Glutamatergic neuron (in vitro differentiated cells): ENCODE measurements at regions not wholly inside any gene's neighbourhood (a gene's known extent, or its start where the extent isn't known, plus 50 kb on each side); places are given as distances from the start of the nearest gene placed in this dataset.

ENCODE experiments used
- DNase-seq: peaks from one replicate; pipeline ENCODE4 v3.0.0; 2022
- H3K27ac Mint-ChIP-seq: one replicate; pipeline ENCODE4 v1.8.0; 2020; ENCODE audit warnings: mild to moderate bottlenecking, mixed read lengths, inconsistent platforms; ENCODE audit not compliant: unreplicated experiment
- H3K27me3 Mint-ChIP-seq: one replicate; pipeline ENCODE4 v1.8.0; 2020; ENCODE audit warnings: mild to moderate bottlenecking, moderate library complexity, mixed read lengths, inconsistent platforms; ENCODE audit not compliant: unreplicated experiment
- H3K36me3 Mint-ChIP-seq: one replicate; pipeline ENCODE4 v1.8.0; 2020; ENCODE audit warnings: mild to moderate bottlenecking, mixed read lengths, inconsistent platforms; ENCODE audit not compliant: unreplicated experiment
- H3K4me1 Mint-ChIP-seq: one replicate; pipeline ENCODE4 v1.8.0; 2020; ENCODE audit warnings: mild to moderate bottlenecking, low read depth, mixed read lengths, inconsistent platforms; ENCODE audit not compliant: unreplicated experiment
- H3K4me3 Mint-ChIP-seq: one replicate; pipeline ENCODE4 v1.8.0; 2020; ENCODE audit warnings: mild to moderate bottlenecking, mixed read lengths, inconsistent platforms; ENCODE audit not compliant: unreplicated experiment
- H3K9me3 Mint-ChIP-seq: one replicate; pipeline ENCODE4 v1.8.0; 2020; ENCODE audit warnings: mild to moderate bottlenecking, moderate library complexity, mixed read lengths, inconsistent platforms; ENCODE audit not compliant: unreplicated experiment
- CTCF ChIP-seq: fragments of 200-600 bp; sonication (generic); IDR thresholded peaks from one replicate; pipeline ENCODE4 v1.5.0; 2021; ENCODE audit not compliant: partially characterized antibody, unreplicated experiment

- no peaks in the 10 kb centered on the region for H3K27me3 Mint-ChIP-seq
- TF ChIP-seq CTCF = no peak
- H3K4me3 Mint-ChIP-seq = no peak overlapping the region
- H3K36me3 Mint-ChIP-seq = peaks cover 6% of the 10 kb centered on the region
- H3K9me3 Mint-ChIP-seq = peaks cover 3% of the 10 kb centered on the region
- H3K4me1 Mint-ChIP-seq = peaks cover 9% of the 10 kb centered on the region
- H3K27ac Mint-ChIP-seq = no peak overlapping the region
- no peak for DNase-seq
These were observed 94.8 kb upstream of the TMPRSS15 start for GRCh38 chr21:18498431-18498830.

GRCh38 chr21:18499761-18500376 lies 96.3 kb upstream of the TMPRSS15 start:
- H3K36me3 Mint-ChIP-seq = peaks cover 6% of the 10 kb centered on the region
- peak; percentile 88 for TF ChIP-seq CTCF
- no peak overlapping the region for H3K4me3 Mint-ChIP-seq
- peak; percentile 66 for DNase-seq
- H3K27ac Mint-ChIP-seq = no peak overlapping the region
- H3K9me3 Mint-ChIP-seq = peaks cover 6% of the 10 kb centered on the region
- peaks cover 7% of the 10 kb centered on the region for H3K4me1 Mint-ChIP-seq
- H3K27me3 Mint-ChIP-seq = no peaks in the 10 kb centered on the region

GRCh38 chr21:18518054-18518481 lies 114.5 kb upstream of the TMPRSS15 start:
- H3K4me3 Mint-ChIP-seq = peak overlapping the region; percentile 60
- TF ChIP-seq CTCF = no peak
- peaks cover 6% of the 10 kb centered on the region for H3K27me3 Mint-ChIP-seq
- H3K4me1 Mint-ChIP-seq = peaks cover 57% of the 10 kb centered on the region
- DNase-seq = peak; percentile 56
- H3K27ac Mint-ChIP-seq = peak overlapping the region; percentile 89
- H3K36me3 Mint-ChIP-seq = no peaks in the 10 kb centered on the region
- peaks cover 8% of the 10 kb centered on the region for H3K9me3 Mint-ChIP-seq

GRCh38 chr21:18521204-18521603 lies 117.6 kb upstream of the TMPRSS15 start:
- Mint-ChIP-seq H3K36me3 (no peaks in the 10 kb centered on the region), H3K4me3 (no peak overlapping the region), H3K4me1 (peaks cover 69% of the 10 kb centered on the region), H3K27me3 (peaks cover 6% of the 10 kb centered on the region), H3K9me3 (peaks cover 8% of the 10 kb centered on the region), H3K27ac (peak overlapping the region; percentile 65)
- no peak for TF ChIP-seq CTCF
- DNase-seq = no peak

GRCh38 chr21:18522181-18522972 lies 118.8 kb upstream of the TMPRSS15 start:
- no peak overlapping the region for H3K27ac Mint-ChIP-seq
- DNase-seq = no peak
- TF ChIP-seq CTCF = no peak
- peaks cover 8% of the 10 kb centered on the region for H3K9me3 Mint-ChIP-seq
- H3K27me3 Mint-ChIP-seq = peaks cover 6% of the 10 kb centered on the region
- H3K4me1 Mint-ChIP-seq = peaks cover 70% of the 10 kb centered on the region
- H3K36me3 Mint-ChIP-seq = no peaks in the 10 kb centered on the region
- H3K4me3 Mint-ChIP-seq = peak overlapping the region; percentile 10
